ENCODE measurements at regions not wholly inside any gene's neighbourhood (a gene's known extent, or its start where the extent isn't known, plus 50 kb on each side); places are given as distances from the start of the nearest gene placed in this dataset.

DNA sequence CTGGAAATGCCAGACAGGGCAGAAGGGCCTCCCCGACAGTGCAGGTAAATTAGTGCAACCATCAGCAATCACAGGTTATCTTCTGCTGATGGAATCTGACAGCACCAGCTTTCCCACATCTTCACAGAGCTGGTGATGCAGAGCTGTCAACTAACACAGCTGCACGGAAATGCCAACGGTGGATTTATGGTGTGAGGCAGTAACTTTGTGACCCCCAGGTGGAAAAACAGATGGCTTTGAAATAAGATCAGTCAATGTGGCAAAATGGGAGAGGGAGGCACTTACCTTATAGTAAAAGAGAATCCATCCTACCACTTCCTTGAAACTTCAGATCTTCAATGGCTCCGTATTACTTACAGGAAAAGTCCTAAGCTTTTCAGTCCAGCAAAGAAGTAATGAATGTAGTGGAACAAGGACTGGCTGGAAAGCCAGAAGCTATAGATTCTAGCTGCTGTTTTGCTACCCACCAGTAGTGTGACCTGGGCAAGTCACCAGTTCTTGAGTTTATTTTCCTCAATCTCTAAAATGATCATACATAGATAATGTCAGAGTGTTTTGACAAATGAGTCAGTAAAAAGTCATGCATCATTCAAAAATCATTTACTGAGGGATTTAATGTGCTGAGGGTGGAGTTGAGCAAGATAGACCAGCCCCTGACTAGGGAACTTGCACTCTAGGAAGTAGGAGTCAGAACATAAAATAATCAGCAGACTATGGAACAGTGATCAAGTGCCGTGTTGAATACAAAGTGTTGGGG, 245.7 kb upstream of the JUN start:
- DNase-seq, result peak; percentile 64

DNA sequence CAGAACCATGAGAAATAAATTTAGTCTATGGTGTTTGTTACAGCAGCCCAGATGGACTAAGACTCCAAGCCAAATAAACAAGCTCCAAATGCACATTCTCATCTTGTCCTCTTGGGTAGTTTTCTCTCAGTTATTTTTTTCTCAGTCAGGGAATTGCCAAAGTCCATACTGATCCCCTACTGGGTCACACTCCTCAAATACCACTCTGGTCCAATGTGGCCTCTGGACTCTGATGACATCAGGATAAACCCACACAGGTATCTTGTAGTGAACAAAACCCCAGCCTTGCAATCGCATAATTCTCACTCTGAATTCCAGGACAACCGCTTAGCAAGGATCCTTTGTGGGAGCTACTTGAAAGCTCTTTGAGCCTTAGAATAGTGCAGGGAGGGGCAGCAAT, 248.4 kb upstream of the JUN start:
- DNase-seq, result no peak

DNA sequence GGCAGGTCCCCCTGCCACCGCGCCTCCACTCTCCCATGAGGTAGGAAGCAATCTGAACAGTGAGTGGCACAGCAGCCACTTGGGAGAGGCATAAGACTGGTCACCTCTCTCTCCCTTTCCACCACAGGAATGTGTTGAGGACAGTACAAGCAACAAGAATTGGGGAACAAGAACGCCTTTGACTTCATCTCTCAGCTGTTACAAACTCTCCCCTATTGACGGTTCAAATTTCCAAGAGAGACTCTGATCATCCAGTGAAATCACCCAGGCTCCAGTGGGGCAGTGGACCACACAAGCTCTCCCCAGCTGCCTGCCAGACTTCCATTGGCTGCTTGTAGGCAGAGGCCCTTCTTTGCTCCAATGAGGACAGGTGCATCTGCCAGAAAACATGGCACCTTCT, 249.9 kb upstream of the JUN start:
- DNase-seq, result no peak

DNA sequence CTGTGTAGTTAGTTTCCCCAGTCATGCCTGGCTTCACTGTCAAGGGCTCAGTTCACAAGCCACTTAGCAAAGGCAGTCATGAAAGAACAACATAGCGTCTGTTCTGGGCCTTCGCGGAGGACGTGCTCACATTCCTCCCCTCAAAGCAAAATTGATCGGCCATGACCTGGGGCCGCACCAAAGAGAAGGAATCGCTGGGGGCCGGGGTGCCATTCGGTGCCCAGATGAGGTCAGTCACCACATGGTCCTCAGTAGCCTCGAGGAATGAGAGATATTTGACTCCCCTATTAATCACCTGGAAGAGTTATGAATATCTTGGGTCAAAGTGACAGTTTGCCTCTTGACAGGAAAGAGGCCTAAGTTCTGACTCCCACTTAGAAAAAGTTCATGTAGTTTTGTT, 251.1 kb upstream of the JUN start:
- no peak for DNase-seq

DNA sequence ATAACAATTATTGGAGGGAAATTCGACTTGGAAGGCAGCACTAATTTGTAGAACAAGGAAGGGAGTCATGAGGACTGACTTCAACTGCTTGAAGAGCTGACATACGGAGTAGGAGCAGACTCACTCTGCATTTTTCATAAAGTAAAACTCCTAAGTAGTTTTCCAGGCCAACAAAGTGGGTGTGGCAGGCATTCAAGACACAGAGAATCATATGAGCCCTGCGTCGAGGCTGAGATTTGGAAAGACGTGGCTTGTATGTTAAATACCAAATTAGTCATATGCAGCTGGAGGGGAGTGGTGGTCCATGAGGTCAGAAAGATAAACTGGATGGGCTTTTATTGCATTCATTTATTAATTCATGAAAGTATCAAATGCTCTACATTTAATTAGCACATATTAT, 255.7 kb upstream of the JUN start:
- DNase-seq, result no peak

DNA sequence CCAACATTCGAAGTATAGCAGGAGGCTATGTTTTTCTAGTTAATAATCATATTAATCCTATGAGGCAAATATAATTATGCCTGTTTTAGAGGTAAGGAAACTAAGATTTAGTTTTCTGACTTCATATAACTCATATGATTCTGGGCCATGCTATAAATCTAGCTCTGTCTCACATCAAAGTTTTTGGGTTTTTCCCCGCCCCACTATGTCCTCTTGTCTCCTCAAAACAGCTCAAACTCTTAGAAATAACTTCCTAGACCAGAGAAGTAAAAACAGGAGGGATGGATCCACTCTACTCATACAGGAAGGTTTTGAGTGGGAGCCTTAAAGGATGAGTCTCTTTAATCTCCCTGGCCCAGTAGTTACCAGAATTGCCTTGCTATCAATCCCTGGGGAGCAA, 256.4 kb upstream of the FGGY start:
- DNase-seq, result no peak

DNA sequence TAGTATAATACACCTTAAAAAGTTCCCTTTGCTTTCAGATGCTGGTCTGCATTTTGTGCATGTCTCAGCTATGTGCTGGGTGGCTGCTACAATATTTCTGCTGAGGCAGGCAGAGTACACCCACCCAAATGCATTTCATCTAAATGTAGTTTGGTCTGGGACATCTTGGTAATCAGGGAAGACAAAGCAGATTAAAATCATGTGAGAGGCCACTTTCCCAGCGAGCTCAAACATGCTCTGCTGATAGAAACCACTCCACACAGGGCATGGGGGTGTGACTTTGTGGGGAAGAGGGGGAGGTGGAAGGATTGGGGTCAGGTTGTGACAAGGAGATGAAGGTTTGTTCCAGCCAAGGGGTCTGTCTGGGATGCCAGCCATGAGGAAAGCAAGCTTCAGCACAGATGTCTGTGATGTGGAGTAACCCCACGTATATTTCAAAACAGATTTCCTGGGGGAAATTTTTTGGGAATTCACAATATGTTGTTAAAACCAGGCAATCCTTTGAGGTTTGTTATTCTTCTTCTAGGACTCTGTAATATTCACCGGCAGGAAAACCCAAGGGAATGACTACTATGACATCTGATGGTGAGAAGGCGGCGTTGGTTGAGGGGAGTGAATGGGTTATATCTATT, 255.1 kb upstream of the FGGY start:
- no peak for DNase-seq

DNA sequence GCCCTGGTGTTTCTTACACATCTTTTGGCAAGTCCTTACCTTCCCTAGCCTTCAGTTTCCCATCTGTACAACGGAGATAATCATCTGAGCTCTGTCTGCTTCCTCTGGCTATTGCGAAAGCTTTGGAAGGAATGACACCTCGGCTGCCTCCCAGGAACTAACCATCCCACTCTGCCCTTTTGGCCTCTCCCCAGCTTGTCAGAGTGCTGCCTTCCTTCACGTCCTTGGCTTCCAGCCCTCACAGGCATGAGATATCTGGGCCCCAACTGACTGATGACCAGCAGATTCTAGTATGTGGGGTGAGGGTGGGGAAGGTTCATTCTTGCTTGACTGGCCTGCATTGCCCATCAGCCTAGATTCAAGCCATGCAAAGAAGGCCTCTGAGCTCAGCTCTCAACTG, 253.1 kb upstream of the FGGY start:
- no peak for DNase-seq

DNA sequence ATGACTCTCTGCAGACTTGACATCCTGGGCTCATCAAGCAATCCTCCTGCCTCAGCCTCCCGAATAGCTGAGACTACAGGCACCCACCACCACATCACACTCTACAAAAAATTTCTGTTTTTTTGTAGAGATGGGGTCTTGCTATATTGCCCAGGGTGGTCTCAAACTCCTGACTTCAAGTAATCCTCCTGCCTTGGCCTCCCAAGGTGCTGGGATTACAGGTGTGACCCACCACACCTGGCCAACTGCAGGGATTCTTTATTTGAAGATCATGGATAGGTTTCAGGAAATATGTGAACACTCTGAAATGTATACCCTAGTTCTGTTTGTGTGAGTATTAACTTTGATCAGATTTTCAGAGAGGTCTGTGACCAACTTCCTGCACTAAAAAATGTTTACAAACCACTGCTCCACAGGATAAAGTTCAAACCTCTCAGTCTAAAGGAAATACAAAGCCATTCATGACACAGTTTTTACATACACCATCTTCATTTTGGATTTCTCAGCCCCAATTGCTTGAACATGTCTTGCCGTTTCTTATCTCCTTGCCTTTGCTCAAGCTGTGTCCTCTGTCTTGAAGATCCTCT, 252.3 kb upstream of the FGGY start:
- no peak for DNase-seq

DNA sequence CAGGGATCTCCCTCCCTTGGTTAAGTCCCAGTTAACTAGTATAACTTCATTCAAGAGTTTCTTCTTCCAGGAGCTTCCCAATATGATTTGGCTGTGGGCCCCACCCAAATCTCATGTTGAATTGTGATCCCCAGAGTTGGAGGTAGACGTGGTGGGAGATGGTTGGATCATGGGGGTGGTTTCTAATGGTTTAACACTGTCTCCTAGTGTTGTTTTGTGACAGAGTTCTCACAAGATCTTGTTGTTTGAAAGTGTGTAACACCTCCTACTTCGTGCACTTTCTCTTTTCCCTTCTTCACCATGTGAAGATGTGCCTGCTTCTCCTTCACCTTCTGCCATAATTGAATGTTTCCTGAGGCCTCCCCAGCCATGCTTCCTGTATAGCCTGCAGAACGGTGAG, 251.8 kb upstream of the FGGY start:
- DNase-seq, result no peak

DNA sequence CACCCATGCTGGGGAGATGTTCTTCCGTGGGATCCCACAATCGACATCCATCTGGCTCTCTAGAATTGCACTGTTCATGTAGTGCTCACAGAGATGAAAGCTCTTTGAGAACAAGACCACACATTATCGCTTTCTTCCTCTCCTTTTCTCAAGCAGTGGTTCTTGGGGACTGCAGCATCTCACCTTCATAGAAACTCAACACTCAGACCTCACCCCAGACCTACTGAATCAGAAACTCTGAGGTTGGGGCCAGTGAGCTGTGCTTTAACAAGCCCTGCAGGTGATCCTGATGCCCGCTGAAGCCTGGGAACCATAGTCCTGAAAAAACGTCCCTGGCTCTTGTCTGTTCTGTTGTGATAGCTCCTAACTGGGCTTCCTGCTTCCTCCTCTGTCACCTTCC, 251.3 kb upstream of the FGGY start:
- DNase-seq, result no peak

DNA sequence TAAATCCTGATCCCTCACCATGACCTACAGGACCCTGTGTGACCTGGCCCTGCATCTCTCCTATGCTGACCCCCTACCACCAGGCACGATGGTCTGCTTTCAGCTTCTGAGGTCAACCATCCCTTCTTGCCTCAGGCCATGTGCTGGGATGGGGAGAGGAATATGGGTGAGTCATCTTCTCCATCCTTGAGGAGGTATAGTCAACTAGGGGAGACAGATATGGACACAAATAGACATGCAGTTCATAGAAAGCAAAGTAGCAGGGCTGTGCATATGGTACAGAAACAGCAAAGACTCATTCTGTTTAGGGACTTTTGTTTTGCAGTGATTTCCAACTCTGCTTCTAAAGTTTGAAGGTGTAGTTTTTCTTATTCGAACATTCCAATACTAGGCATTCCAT, 250.8 kb upstream of the FGGY start:
- no peak for DNase-seq

DNA sequence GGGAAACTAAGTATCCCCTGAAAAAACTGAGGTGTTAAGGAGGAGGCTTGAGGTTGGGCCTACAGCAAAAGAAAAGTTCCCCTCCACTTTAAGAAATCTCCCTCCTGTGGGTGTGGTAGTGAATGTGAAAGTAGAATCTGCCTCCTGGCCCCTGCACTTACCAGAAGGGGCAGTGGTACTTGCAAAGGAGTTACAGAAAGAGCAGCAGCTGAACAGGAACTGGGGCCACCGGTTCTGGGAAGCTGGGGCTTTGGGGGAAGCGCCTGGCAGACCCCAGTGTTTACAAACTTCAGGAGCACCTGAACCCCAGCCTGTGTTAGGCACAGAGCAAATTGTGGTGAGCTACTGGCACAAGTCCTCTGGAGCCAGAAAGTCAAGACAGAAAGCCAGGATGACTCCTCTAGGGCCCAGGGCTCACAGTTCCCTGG, 250.2 kb upstream of the FGGY start:
- no peak for DNase-seq

DNA sequence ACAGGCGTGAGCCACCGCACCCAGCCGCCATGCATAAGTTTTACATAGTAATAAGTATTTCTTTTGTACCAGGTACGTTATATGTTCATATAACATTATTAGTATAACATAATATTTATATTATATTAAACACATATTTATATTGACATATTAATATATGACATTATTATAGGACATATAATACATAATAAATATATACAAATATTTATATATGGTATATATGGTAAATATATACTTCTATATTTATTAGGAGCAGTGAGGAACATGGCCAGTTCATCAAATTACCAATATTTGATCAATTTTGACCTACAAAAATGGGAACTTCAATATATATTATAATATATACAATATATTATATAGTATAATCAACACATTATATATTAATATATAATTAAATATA, 245.9 kb upstream of the FGGY start:
- no peak for DNase-seq

DNA sequence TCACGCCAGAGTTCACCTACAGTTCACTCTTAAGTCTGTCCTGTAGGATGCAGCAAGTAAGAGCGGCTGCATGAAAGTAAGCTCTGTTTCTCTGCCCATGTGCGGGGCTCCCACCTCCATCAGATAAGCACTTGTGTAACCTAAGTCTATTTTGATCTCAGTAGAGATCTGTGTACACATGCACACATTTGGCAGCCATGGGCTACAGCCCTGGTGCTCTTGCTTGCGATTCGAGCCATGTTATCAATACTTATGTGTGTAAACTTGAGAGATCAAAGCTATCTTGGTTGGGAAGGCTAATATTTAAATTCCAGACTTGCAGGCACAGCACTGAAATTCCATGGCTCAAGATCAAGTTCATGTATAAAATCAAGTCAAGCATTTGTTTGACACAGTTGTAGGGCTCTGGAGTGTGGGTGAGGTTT, 244.7 kb upstream of the FGGY start:
- no peak for DNase-seq

DNA sequence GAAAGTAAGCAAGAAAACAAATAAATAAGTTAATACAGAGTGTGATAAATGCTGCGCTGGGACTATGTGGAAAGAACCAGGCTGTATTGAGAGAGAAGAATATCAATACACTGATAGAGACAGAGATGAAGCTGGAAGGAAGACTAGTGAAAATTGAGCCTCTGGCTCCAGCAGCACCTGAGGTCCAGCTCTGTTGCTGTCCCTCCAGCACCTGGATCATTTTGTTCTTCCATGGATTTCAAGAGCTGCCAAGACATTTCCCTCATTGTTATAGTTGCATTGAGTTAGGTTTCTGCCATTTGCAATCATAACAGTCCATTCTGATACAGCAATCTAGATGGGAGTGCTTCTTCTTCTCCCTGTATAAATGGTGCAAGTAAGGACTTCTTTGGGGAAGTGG, 242.7 kb upstream of the FGGY start:
- no peak for DNase-seq

DNA sequence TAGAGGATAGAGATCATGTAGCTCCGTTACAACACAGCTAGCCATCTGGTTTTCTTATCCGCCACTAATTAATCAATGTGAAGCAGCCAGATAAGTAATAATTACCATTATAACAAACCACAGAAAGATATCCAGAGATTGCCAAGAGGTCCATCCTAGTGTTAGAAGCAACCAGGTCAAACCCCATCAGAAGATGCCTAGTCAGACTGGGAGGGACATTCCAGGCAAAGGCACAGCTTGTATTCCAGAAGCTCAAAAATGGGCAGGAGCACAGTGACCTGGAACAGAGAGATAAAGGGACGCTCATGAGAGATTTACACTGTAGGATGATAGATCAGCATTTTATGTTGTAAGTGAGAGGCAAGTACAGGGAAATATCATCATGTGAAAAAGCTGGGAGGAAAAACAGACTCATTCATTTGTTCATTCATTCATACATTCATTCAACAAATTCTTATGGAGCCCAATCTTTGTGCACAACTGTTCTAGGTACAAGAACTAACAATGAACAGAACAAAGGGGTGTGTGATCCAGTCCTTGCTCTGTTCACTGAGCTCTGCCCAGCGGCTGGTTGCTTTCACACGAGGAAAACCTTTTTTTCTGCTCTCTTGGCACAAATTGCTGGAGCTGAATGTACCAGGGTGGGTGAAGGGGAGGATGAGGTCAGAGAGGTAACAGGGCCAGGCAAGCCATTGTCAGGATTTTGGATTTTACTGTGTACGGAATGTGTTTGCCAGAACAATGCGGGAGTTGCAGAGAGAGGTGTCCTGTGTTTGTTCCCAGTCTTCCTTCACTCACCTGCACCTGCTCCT, 240.8 kb upstream of the FGGY start:
- no peak for DNase-seq

DNA sequence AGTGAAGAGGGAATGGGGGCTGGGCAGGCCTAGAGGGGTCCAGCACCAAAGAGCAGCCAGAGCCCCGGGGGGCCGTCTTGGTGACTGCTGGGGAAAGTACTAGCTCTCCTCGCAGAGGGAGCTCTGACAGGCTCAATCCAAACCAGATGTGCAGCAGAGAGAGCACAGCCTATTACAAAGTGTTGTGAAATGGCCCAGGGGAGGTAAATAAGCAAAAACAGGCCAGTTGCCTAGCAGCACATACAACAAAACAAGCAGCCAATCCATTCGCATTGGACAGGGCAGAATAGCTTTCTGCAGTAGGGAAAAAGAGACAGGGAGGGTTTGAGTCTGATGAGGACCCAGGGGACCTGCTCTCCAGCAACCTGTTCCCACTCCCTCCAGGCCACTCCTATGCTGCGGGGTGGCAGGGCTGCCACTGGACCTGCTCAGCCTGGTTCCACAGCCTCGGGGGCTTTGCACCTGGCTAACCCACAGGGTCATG, 239.6 kb upstream of the FGGY start:
- DNase-seq, result peak; percentile 26

DNA sequence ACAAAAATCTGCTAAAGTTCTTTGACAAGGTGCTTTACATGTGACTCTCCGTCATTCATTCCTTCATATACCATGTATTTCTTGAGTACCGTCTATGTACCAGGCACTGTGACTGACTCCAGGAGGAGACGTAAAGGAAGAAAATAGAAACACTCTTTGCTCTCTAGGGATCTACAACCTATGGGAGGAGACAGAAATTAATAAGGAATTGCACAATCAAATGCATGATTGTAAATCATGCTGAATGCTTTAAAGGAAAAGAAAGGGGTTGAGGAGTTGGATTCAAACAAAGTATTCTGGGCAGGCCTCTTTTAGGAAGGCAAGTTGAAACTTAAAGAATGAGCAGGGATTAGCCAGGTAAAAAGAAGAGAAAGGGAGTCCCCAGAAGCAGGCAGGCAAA, 239.1 kb upstream of the FGGY start:
- DNase-seq, result no peak

DNA sequence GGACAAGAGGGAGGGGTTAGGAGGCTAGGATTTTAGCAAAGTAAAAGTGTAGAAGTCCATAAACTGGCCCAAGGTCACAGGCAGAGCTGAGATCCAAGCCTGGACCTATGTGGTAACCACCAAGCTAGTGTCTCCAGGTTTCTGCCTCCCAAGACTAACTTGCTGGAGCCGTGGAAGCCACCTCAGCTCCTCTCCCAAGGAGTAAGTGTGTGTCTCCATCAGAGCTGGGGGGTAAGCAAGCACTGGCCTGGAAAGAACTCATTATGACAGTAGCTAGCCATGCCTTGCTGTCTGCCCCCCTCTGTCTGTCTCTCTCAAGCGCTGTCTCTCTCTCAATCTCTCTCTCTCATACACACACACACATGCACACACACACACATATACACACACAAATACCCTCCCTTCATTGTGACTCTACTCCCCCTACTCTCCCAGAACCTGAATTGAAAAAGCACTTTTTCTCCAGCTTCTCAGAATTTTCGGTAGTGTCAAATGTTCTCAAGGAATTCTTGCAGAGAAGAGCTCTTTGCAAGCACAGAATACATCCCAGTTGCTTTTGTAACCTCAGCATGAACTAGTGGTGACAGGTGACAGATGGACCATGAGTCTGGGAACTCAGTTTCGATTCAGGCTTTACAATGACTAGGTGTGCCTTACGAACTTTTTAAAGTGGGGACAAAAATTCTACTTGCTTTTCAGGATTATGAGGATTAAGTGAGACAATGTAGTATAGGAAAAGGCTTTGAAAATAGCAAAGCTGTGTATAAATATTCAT, 238.0 kb upstream of the FGGY start:
- no peak for DNase-seq

DNA sequence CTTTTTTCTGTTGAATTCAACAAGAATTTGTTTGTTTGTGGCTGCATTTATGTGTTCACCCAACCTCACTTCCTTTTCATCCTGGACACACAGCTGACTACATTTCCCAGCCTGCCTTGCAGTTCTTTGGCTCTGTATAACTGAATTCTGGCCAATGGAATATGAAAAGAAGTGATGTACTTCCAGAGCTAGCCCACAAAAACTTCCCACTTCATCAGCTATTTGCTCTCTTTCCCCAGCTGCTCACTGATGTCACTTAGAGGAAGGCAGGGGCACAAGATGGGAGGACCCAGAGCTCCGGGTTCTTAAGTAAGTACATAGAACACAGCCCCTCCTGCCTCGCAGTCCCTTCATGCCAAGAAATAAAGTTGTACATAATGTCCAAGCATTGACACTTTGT, 235.0 kb upstream of the FGGY start:
- peak; percentile 94 for DNase-seq

DNA sequence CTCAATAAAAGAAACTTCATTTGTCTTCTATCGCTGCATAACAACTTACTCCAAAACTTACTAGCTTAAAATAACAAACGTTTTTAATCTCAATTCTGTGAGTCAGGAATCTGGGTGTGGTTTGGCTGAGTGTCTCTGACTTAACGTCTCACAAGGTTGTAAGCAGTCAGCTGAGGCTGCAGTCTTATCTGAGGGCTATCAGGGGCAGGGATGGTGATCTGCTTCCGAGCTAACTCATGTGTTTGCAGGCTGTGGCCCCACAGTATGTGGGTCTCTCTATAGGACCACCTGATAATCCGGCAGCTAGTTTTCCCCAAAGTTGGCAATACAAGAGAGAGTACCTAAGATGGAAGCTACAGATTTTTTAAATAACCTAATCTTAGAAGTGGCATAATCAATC, 234.2 kb upstream of the FGGY start:
- DNase-seq, result peak; percentile 79

DNA sequence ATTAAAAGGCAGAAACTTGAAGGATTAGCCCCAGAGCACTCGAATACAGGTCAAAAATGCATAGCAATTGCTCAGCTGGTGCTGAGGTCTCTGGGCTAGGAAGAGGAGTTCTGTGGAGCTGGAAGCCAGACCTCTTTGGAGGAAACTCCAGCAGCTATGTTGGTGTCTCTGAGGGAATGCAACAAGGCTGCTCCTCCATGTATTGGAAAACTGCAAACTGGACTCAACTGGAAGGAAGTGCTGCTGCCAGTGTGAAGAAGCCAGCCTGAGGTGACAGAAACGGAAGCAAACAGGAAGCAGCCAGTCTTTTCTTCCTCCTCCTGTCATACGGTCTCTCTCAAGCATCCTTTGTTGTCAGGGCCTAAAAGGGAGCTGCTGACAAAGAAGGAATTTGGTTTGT, 233.4 kb upstream of the FGGY start:
- DNase-seq, result peak; percentile 44

All from dermis blood vessel endothelial cell (primary cell).